ENCODE measurements at regions not wholly inside any gene's neighbourhood (a gene's known extent, or its start where the extent isn't known, plus 50 kb on each side); places are given as distances from the start of the nearest gene placed in this dataset.

DNA sequence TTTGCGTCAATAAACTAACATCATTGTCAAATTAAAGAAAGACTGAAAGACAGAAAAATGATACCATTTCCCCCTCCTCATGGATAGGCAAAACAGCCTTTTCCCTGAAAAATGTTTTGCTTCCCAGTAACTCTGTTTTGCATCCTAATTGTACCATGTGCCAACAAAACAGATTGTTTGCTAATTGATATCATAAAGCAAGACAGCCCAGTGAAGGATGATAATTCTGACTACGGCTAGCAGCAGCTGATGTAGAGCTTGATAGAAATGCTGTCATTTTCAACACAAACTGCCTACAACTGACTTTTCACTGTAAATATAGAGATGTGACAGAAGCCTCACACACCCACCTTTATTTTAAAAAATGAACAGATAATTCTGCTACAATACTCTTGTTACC, 1061.6 kb downstream of the HACE1 start:
- no peaks in the 10 kb centered on the region for H3K9me3 ChIP-seq (ENCODE audit: low read length)
- H3K9ac ChIP-seq (ENCODE audit: low read length): no peak overlapping the region
- no peaks in the 10 kb centered on the region for H3K36me3 ChIP-seq (ENCODE audit: insufficient read depth, low read length)
- no peaks in the 10 kb centered on the region for H4K20me1 ChIP-seq (ENCODE audit: insufficient read depth)
- H3K27me3 ChIP-seq (ENCODE audit: insufficient read depth, low read depth, low read length): no peaks in the 10 kb centered on the region
- TF ChIP-seq MXI1 (conservative IDR thresholded peaks at IDR 0.05; ENCODE audit: poor library complexity, severe bottlenecking) (no peak), EZH2 (IDR thresholded peaks at IDR 0.05; ENCODE audit: borderline replicate concordance, insufficient read depth, low read length, poor library complexity, severe bottlenecking) (no peak), SMC3 (conservative IDR thresholded peaks at IDR 0.05; ENCODE audit: poor library complexity) (no peak), POLR2AphosphoS5 (IDR thresholded peaks at IDR 0.05) (peak; percentile 27), TAF1 (IDR thresholded peaks at IDR 0.05; ENCODE audit: low read depth) (no peak), RAD21 (conservative IDR thresholded peaks at IDR 0.05) (no peak), EP300 (conservative IDR thresholded peaks at IDR 0.05; ENCODE audit: poor library complexity, severe bottlenecking) (peak; percentile 56)
- TF ChIP-seq, protein P1, sequence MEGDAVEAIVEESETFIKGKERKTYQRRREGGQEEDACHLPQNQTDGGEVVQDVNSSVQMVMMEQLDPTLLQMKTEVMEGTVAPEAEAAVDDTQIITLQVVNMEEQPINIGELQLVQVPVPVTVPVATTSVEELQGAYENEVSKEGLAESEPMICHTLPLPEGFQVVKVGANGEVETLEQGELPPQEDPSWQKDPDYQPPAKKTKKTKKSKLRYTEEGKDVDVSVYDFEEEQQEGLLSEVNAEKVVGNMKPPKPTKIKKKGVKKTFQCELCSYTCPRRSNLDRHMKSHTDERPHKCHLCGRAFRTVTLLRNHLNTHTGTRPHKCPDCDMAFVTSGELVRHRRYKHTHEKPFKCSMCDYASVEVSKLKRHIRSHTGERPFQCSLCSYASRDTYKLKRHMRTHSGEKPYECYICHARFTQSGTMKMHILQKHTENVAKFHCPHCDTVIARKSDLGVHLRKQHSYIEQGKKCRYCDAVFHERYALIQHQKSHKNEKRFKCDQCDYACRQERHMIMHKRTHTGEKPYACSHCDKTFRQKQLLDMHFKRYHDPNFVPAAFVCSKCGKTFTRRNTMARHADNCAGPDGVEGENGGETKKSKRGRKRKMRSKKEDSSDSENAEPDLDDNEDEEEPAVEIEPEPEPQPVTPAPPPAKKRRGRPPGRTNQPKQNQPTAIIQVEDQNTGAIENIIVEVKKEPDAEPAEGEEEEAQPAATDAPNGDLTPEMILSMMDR (IDR thresholded peaks at IDR 0.05; ENCODE audit: poor library complexity, severe bottlenecking): no peak
- TF ChIP-seq, protein P2, sequence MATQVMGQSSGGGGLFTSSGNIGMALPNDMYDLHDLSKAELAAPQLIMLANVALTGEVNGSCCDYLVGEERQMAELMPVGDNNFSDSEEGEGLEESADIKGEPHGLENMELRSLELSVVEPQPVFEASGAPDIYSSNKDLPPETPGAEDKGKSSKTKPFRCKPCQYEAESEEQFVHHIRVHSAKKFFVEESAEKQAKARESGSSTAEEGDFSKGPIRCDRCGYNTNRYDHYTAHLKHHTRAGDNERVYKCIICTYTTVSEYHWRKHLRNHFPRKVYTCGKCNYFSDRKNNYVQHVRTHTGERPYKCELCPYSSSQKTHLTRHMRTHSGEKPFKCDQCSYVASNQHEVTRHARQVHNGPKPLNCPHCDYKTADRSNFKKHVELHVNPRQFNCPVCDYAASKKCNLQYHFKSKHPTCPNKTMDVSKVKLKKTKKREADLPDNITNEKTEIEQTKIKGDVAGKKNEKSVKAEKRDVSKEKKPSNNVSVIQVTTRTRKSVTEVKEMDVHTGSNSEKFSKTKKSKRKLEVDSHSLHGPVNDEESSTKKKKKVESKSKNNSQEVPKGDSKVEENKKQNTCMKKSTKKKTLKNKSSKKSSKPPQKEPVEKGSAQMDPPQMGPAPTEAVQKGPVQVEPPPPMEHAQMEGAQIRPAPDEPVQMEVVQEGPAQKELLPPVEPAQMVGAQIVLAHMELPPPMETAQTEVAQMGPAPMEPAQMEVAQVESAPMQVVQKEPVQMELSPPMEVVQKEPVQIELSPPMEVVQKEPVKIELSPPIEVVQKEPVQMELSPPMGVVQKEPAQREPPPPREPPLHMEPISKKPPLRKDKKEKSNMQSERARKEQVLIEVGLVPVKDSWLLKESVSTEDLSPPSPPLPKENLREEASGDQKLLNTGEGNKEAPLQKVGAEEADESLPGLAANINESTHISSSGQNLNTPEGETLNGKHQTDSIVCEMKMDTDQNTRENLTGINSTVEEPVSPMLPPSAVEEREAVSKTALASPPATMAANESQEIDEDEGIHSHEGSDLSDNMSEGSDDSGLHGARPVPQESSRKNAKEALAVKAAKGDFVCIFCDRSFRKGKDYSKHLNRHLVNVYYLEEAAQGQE (IDR thresholded peaks at IDR 0.05; ENCODE audit: borderline replicate concordance): no peak
- H3K4me2 ChIP-seq (ENCODE audit: low read length): peak overlapping the region; percentile 17
- no peaks in the 10 kb centered on the region for H3F3A ChIP-seq (ENCODE audit: insufficient read depth, low read length, poor library complexity, severe bottlenecking)
- peak overlapping the region; percentile 9 for H2AFZ ChIP-seq (ENCODE audit: low read depth, low read length)
- no peak overlapping the region for H3K27ac ChIP-seq (ENCODE audit: low read length)
- H3K79me2 ChIP-seq (replicated peaks; ENCODE audit: insufficient read depth, low read length): no peaks in the 10 kb centered on the region
- no peak overlapping the region for H3K4me3 ChIP-seq (ENCODE audit: low read length)
- H3K9me2 ChIP-seq (ENCODE audit: insufficient read depth, low read length): no peaks in the 10 kb centered on the region

DNA sequence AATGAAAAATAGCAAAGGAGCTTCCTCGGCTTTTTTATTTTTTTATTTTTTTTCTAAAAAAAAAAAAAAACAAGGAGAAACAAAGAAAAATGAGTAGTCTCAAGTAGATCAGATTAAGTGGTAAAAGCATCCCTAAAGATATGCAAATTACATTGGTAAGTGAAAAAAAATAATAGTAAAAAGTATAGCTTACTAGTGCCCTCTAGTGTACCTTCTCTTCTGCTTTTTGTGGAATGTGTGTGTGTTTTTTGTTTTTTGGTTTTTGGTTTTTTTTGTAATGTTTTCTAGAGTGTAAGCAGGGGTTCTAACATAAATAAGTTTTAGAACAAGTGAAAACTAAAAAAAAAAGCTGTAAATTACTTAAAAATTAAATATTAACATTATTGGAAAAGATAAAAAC, 1062.0 kb downstream of the HACE1 start:
- no peaks in the 10 kb centered on the region for H3F3A ChIP-seq (ENCODE audit: insufficient read depth, low read length, poor library complexity, severe bottlenecking)
- no peak overlapping the region for H3K4me3 ChIP-seq (ENCODE audit: low read length)
- H3K9ac ChIP-seq (ENCODE audit: low read length): no peak overlapping the region
- H3K27me3 ChIP-seq (ENCODE audit: insufficient read depth, low read depth, low read length): no peaks in the 10 kb centered on the region
- H4K20me1 ChIP-seq (ENCODE audit: insufficient read depth): no peaks in the 10 kb centered on the region
- H2AFZ ChIP-seq (ENCODE audit: low read depth, low read length): no peak overlapping the region
- no peak overlapping the region for H3K27ac ChIP-seq (ENCODE audit: low read length)
- no peak overlapping the region for H3K4me2 ChIP-seq (ENCODE audit: low read length)
- no peaks in the 10 kb centered on the region for H3K79me2 ChIP-seq (replicated peaks; ENCODE audit: insufficient read depth, low read length)
- no peaks in the 10 kb centered on the region for H3K9me2 ChIP-seq (ENCODE audit: insufficient read depth, low read length)
- no peaks in the 10 kb centered on the region for H3K9me3 ChIP-seq (ENCODE audit: low read length)
- H3K36me3 ChIP-seq (ENCODE audit: insufficient read depth, low read length): no peaks in the 10 kb centered on the region
- no peak for TF ChIP-seq TAF1 (IDR thresholded peaks at IDR 0.05; ENCODE audit: low read depth)
- peak; percentile 67 for TF ChIP-seq SMC3 (conservative IDR thresholded peaks at IDR 0.05; ENCODE audit: poor library complexity)
- peak; percentile 64 for TF ChIP-seq RAD21 (conservative IDR thresholded peaks at IDR 0.05)
- TF ChIP-seq, protein P1 (IDR thresholded peaks at IDR 0.05; ENCODE audit: poor library complexity, severe bottlenecking): peak; percentile 60
- no peak for TF ChIP-seq EZH2 (IDR thresholded peaks at IDR 0.05; ENCODE audit: borderline replicate concordance, insufficient read depth, low read length, poor library complexity, severe bottlenecking)
